ENCODE measurements at regions not wholly inside any gene's neighbourhood (a gene's known extent, or its start where the extent isn't known, plus 50 kb on each side); places are given as distances from the start of the nearest gene placed in this dataset.

GRCh38 chr9:119945686-119946085, 576.5 kb upstream of the BRINP1 start:
- Histone ChIP-seq H3K4me1 (no peaks in the 10 kb centered on the region), H3K9me3 (no peaks in the 10 kb centered on the region), H3K4me3 (no peak overlapping the region), H3K27ac (no peak overlapping the region), H3K9ac (ENCODE audit: low read depth in 2 of 2, low read length in 2 of 2) (no peak overlapping the region), H3K27me3 (no peaks in the 10 kb centered on the region), H3K36me3 (no peaks in the 10 kb centered on the region)
- no peak for DNase-seq
- TF ChIP-seq CTCF (IDR thresholded peaks at IDR 0.05) = no peak
- intact Hi-C loops (cut with DNase I) = no loop called here

- H3K9ac ChIP-seq (ENCODE audit: low read depth in 2 of 2, low read length in 2 of 2) = no peak overlapping the region
- H3K27me3 ChIP-seq = no peaks in the 10 kb centered on the region
- no peaks in the 10 kb centered on the region for H3K4me1 ChIP-seq
- no peak overlapping the region for H3K4me3 ChIP-seq
- H3K9me3 ChIP-seq = no peaks in the 10 kb centered on the region
- no peak for DNase-seq
- intact Hi-C loops (cut with DNase I) = no loop called here
- H3K36me3 ChIP-seq = no peaks in the 10 kb centered on the region
- no peak for TF ChIP-seq CTCF (IDR thresholded peaks at IDR 0.05)
- no peak overlapping the region for H3K27ac ChIP-seq
These were observed 571.9 kb upstream of the BRINP1 start for GRCh38 chr9:119941091-119941490.

GRCh38 chr9:119938871-119939270, 569.6 kb upstream of the BRINP1 start:
- intact Hi-C loops (cut with DNase I) = no loop called here

GRCh38 chr9:119934497-119934896, 565.3 kb upstream of the BRINP1 start:
- Histone ChIP-seq H3K27ac (no peak overlapping the region), H3K4me1 (no peaks in the 10 kb centered on the region), H3K9me3 (no peaks in the 10 kb centered on the region), H3K9ac (ENCODE audit: low read depth in 2 of 2, low read length in 2 of 2) (no peak overlapping the region), H3K36me3 (no peaks in the 10 kb centered on the region), H3K27me3 (no peaks in the 10 kb centered on the region), H3K4me3 (no peak overlapping the region)
- intact Hi-C loops (cut with DNase I) = no loop called here
- TF ChIP-seq CTCF (IDR thresholded peaks at IDR 0.05) = no peak
- no peak for DNase-seq

More at GRCh38 chr9:119938871-119939270, 569.6 kb upstream of the BRINP1 start:
- Histone ChIP-seq H3K4me3 (no peak overlapping the region), H3K36me3 (no peaks in the 10 kb centered on the region), H3K27me3 (no peaks in the 10 kb centered on the region), H3K9me3 (no peaks in the 10 kb centered on the region), H3K9ac (ENCODE audit: low read depth in 2 of 2, low read length in 2 of 2) (no peak overlapping the region), H3K4me1 (no peaks in the 10 kb centered on the region), H3K27ac (no peak overlapping the region)
- no peak for TF ChIP-seq CTCF (IDR thresholded peaks at IDR 0.05)
- no peak for DNase-seq

GRCh38 chr9:119933191-119933590, 564.0 kb upstream of the BRINP1 start:
- Histone ChIP-seq H3K9ac (ENCODE audit: low read depth in 2 of 2, low read length in 2 of 2) (no peak overlapping the region), H3K27me3 (no peaks in the 10 kb centered on the region), H3K27ac (no peak overlapping the region), H3K4me3 (no peak overlapping the region), H3K9me3 (no peaks in the 10 kb centered on the region), H3K4me1 (no peaks in the 10 kb centered on the region), H3K36me3 (no peaks in the 10 kb centered on the region)
- intact Hi-C loops (cut with DNase I) = no loop called here
- TF ChIP-seq CTCF (IDR thresholded peaks at IDR 0.05) = no peak
- no peak for DNase-seq

GRCh38 chr9:119924736-119925135, 555.5 kb upstream of the BRINP1 start:
- H3K36me3 ChIP-seq = no peaks in the 10 kb centered on the region
- no peaks in the 10 kb centered on the region for H3K4me1 ChIP-seq
- H3K9me3 ChIP-seq = no peaks in the 10 kb centered on the region
- intact Hi-C loops (cut with DNase I) = no loop called here
- no peak overlapping the region for H3K27ac ChIP-seq
- H3K4me3 ChIP-seq = no peak overlapping the region
- DNase-seq = no peak
- no peak for TF ChIP-seq CTCF (IDR thresholded peaks at IDR 0.05)
- H3K27me3 ChIP-seq = no peaks in the 10 kb centered on the region
- H3K9ac ChIP-seq (ENCODE audit: low read depth in 2 of 2, low read length in 2 of 2) = no peak overlapping the region
